ENCODE measurements at regions not wholly inside any gene's neighbourhood (a gene's known extent, or its start where the extent isn't known, plus 50 kb on each side); places are given as distances from the start of the nearest gene placed in this dataset.
A peak's percentile ranks its signal among the peaks of the same experiment; 100 is the strongest.

- no peak for TF ChIP-seq PRDM4 (tag by site-specific recombination; IDR thresholded peaks at IDR 0.05)
- no peak for TF ChIP-seq ZNF692 (tag by site-specific recombination; IDR thresholded peaks at IDR 0.05)
- no peak for TF ChIP-seq ZBTB10 (tag by site-specific recombination; IDR thresholded peaks at IDR 0.05)
- TF ChIP-seq ZFP3 (tag by site-specific recombination; IDR thresholded peaks at IDR 0.05; ENCODE audit: low read depth): no peak
Measured at GRCh38 chr2:152236191-152236925, 60.8 kb upstream of the STAM2 start (continued).

GRCh38 chr2:152238016-152238415 lies 62.5 kb upstream of the STAM2 start:
- CTCF ChIA-PET: no interaction called here
- Histone ChIP-seq H3K9me3 (ENCODE audit: control insufficient read depth, insufficient read depth, low read depth, low read length) (no peaks in the 10 kb centered on the region), H3K27ac (ENCODE audit: extremely low read depth, low read depth, low read length) (no peak overlapping the region), H3K4me1 (ENCODE audit: control insufficient read depth, insufficient read depth, low read length) (no peaks in the 10 kb centered on the region), H3K36me3 (ENCODE audit: control insufficient read depth in 2 of 2, insufficient read depth in 1 of 2, low read length in 2 of 2) (no peaks in the 10 kb centered on the region), H3K4me3 (ENCODE audit: low read depth, low read length) (no peak overlapping the region)
- TF ChIP-seq INSM2 (tag by site-specific recombination; IDR thresholded peaks at IDR 0.05) (no peak), ZNF433 (tag by site-specific recombination; IDR thresholded peaks at IDR 0.05; ENCODE audit: low read depth) (no peak), ZNF777 (tag by site-specific recombination; IDR thresholded peaks at IDR 0.05; ENCODE audit: borderline replicate concordance) (no peak), EGR2 (tag by site-specific recombination; IDR thresholded peaks at IDR 0.05; ENCODE audit: low read depth) (no peak), ZNF335 (tag by site-specific recombination; conservative IDR thresholded peaks at IDR 0.05) (no peak), ZNF24 (tag by site-specific recombination; IDR thresholded peaks at IDR 0.05) (no peak), ZBTB48 (tag by site-specific recombination; IDR thresholded peaks at IDR 0.05) (no peak)
- POLR2A ChIA-PET: interaction anchor here (0.6 kb wide), 1 partner anchor 402 kb away, joined by 3 read pairs; no protein-coding TSS in a partner anchor

GRCh38 chr2:152240559-152241231 lies 65.1 kb upstream of the STAM2 start:
- Histone ChIP-seq H3K4me3 (ENCODE audit: low read depth, low read length) (no peak overlapping the region), H3K4me1 (ENCODE audit: control insufficient read depth, insufficient read depth, low read length) (no peaks in the 10 kb centered on the region), H3K9me3 (ENCODE audit: control insufficient read depth, insufficient read depth, low read depth, low read length) (no peaks in the 10 kb centered on the region), H3K27ac (ENCODE audit: extremely low read depth, low read depth, low read length) (no peak overlapping the region), H3K36me3 (ENCODE audit: control insufficient read depth in 2 of 2, insufficient read depth in 1 of 2, low read length in 2 of 2) (no peaks in the 10 kb centered on the region)
- CTCF ChIA-PET: no interaction called here
- TF ChIP-seq SETDB1 (IDR thresholded peaks at IDR 0.05; ENCODE audit: insufficient read length, low read length) (peak; percentile 87), ZNF121 (tag by site-specific recombination; IDR thresholded peaks at IDR 0.05) (no peak)
- POLR2A ChIA-PET: no interaction called here

Measured in HEK293 (cell line).